ENCODE measurements at regions not wholly inside any gene's neighbourhood (a gene's known extent, or its start where the extent isn't known, plus 50 kb on each side); places are given as distances from the start of the nearest gene placed in this dataset.

GRCh38 chr6:2599817-2600216, 150.9 kb downstream of the MYLK4 start:
- TF ChIP-seq HNF1B (CRISPR knock-in tag; IDR thresholded peaks at IDR 0.05) (no peak), CTCF (CRISPR knock-in tag; IDR thresholded peaks at IDR 0.05) (no peak), ZNF598 (CRISPR knock-in tag; IDR thresholded peaks at IDR 0.05; ENCODE audit: borderline replicate concordance) (no peak), ZNF44 (CRISPR knock-in tag; IDR thresholded peaks at IDR 0.05) (no peak), MXD3 (CRISPR knock-in tag; IDR thresholded peaks at IDR 0.05) (no peak), ZNF782 (CRISPR knock-in tag; IDR thresholded peaks at IDR 0.05; ENCODE audit: borderline replicate concordance) (no peak), PLRG1 (conservative IDR thresholded peaks at IDR 0.05) (no peak), NFE2L1 (CRISPR knock-in tag; IDR thresholded peaks at IDR 0.05; ENCODE audit: borderline replicate concordance) (no peak), EZH2 (conservative IDR thresholded peaks at IDR 0.05; ENCODE audit: low read depth, low read length) (no peak), CREM (IDR thresholded peaks at IDR 0.05) (no peak), CREM (CRISPR knock-in tag; IDR thresholded peaks at IDR 0.05) (no peak)
